NOMO-1 treated with DMSO at 0.1 percent for 48 hours (cell line): ENCODE measurements at regions not wholly inside any gene's neighbourhood (a gene's known extent, or its start where the extent isn't known, plus 50 kb on each side); places are given as distances from the start of the nearest gene placed in this dataset.
A peak's percentile ranks its signal among the peaks of the same experiment; 100 is the strongest.
"Not testable (repeated sequence)": the region's sequence is repeated elsewhere in the genome, so short reads cannot be mapped to it uniquely, and the experiment has no call there.

ENCODE experiments used
- DNase-seq: peaks from one replicate; lab custom pipeline; 2025; ENCODE audit not compliant: unreplicated experiment; lab: John Stamatoyannopoulos, UW

GRCh38 chr15:62316413-62317060 lies 151.5 kb upstream of the C2CD4B start:
- no peak for DNase-seq

- DNase-seq: no peak
Observed at GRCh38 chr15:62320259-62320658, 155.2 kb upstream of the C2CD4B start.

GRCh38 chr15:62323353-62323890 lies 158.3 kb upstream of the C2CD4B start:
- no peak for DNase-seq

- DNase-seq: no peak
Observed at GRCh38 chr15:62324382-62324781, 159.3 kb upstream of the C2CD4B start.

- no peak for DNase-seq
Observed at GRCh38 chr15:62325597-62325996, 160.5 kb upstream of the C2CD4B start.

- DNase-seq: no peak
Observed at GRCh38 chr15:62326460-62327011, 161.5 kb upstream of the C2CD4B start.

GRCh38 chr15:62327406-62327805 lies 162.3 kb upstream of the C2CD4B start:
- DNase-seq: no peak

- not testable (repeated sequence) for DNase-seq
Observed at GRCh38 chr15:62332472-62332871, 167.4 kb upstream of the C2CD4B start.

- DNase-seq: no peak
Observed at GRCh38 chr15:62334536-62334935, 169.5 kb upstream of the C2CD4B start.

GRCh38 chr15:62337934-62338333 lies 172.8 kb upstream of the C2CD4B start:
- DNase-seq: no peak

- DNase-seq: no peak
Observed at GRCh38 chr15:62338497-62338896, 173.4 kb upstream of the C2CD4B start.

GRCh38 chr15:62342959-62343358 lies 177.9 kb upstream of the C2CD4B start:
- no peak for DNase-seq

- no peak for DNase-seq
Observed at GRCh38 chr15:62343397-62343796, 178.3 kb upstream of the C2CD4B start.

GRCh38 chr15:62344806-62345539 lies 179.9 kb upstream of the C2CD4B start:
- DNase-seq: no peak

- DNase-seq: no peak
Observed at GRCh38 chr15:62346168-62346567, 181.1 kb upstream of the C2CD4B start.

- DNase-seq: peak; percentile 22
Observed at GRCh38 chr15:62348118-62348517, 183.0 kb upstream of the C2CD4B start.

GRCh38 chr15:62348623-62349022 lies 183.5 kb upstream of the C2CD4B start:
- peak; percentile 71 for DNase-seq

GRCh38 chr15:62352817-62353216 lies 187.7 kb upstream of the C2CD4B start:
- no peak for DNase-seq

- DNase-seq: no peak
Observed at GRCh38 chr15:62357431-62357830, 192.3 kb upstream of the C2CD4B start.

GRCh38 chr15:62359416-62359815 lies 194.3 kb upstream of the C2CD4B start:
- no peak for DNase-seq

- no peak for DNase-seq
Observed at GRCh38 chr15:62360332-62361097, 195.4 kb upstream of the C2CD4B start.
